ENCODE measurements at regions not wholly inside any gene's neighbourhood (a gene's known extent, or its start where the extent isn't known, plus 50 kb on each side); places are given as distances from the start of the nearest gene placed in this dataset.
"Not testable (repeated sequence)": the region's sequence is repeated elsewhere in the genome, so short reads cannot be mapped to it uniquely, and the experiment has no call there.

DNA sequence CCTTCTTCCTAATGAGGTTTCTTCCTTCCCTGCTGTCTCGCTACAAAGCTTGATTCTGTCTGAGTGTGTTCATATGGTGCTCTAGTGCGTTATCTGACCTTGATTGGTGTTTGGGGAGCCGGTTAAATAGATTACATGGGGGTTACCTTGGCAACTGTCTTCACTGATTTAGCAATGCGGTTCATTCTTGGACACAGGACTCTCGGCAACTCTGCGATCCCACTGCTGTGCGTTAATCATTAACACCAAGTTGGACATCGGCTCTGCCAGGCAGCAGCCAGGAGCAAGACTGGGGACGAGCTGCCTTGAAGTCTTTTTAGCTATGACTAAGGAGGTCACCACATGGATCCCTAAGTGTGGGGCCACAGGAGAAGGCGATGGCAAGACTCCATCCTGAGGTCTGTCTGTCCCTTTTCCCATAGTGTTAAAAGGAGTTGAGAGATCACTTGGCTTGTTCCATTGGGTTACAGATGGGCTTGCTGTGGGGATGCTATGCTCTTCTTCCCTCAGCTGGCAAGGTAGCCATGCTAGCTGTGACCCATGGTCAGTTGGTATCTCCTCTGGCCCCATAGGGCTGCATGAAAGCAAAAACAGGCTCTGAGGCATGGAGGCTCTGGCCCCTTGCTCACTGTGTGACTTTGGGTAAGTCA lies 93.4 kb upstream of the MAMLD1 start (continued):
- TF ChIP-seq, protein P1, sequence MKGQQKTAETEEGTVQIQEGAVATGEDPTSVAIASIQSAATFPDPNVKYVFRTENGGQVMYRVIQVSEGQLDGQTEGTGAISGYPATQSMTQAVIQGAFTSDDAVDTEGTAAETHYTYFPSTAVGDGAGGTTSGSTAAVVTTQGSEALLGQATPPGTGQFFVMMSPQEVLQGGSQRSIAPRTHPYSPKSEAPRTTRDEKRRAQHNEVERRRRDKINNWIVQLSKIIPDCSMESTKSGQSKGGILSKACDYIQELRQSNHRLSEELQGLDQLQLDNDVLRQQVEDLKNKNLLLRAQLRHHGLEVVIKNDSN (IDR thresholded peaks at IDR 0.05; ENCODE audit: borderline replicate concordance, low read depth) = no peak
- peak; percentile 63 for TF ChIP-seq FOXJ3 (CRISPR knock-in tag; IDR thresholded peaks at IDR 0.05)
- TF ChIP-seq, protein P2, sequence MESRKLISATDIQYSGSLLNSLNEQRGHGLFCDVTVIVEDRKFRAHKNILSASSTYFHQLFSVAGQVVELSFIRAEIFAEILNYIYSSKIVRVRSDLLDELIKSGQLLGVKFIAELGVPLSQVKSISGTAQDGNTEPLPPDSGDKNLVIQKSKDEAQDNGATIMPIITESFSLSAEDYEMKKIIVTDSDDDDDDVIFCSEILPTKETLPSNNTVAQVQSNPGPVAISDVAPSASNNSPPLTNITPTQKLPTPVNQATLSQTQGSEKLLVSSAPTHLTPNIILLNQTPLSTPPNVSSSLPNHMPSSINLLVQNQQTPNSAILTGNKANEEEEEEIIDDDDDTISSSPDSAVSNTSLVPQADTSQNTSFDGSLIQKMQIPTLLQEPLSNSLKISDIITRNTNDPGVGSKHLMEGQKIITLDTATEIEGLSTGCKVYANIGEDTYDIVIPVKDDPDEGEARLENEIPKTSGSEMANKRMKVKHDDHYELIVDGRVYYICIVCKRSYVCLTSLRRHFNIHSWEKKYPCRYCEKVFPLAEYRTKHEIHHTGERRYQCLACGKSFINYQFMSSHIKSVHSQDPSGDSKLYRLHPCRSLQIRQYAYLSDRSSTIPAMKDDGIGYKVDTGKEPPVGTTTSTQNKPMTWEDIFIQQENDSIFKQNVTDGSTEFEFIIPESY (IDR thresholded peaks at IDR 0.05; ENCODE audit: borderline replicate concordance, low read depth) = no peak
- TF ChIP-seq CHD2 (IDR thresholded peaks at IDR 0.05; ENCODE audit: low read length, partially characterized antibody) = no peak

DNA sequence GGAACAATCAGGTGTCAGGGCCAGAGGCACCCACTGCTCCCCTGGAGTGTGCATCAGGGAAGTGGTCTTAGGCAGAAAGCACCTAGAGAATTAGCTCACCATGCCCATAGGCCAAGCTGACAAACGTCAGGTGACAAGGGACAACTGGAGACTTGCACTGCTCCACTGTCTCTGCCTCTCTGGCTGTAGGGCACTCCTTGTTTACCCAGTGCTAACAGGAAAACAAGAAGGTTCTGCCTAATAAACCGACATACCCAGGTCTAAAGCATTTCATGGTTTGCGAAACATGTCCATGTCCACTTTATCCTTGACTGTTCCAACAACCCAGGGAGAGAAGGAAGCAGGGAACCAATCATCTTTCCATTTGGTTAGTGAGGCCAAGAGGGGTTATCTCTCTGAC lies 92.5 kb upstream of the MAMLD1 start:
- TF ChIP-seq POLR2AphosphoS5 (IDR thresholded peaks at IDR 0.05; ENCODE audit: low read depth, low read length) (no peak), SIN3A (IDR thresholded peaks at IDR 0.05; ENCODE audit: borderline replicate concordance, low read depth, low read length) (no peak), RAD21 (IDR thresholded peaks at IDR 0.05; ENCODE audit: low read length) (no peak), EP300 (IDR thresholded peaks at IDR 0.05; ENCODE audit: borderline replicate concordance in 1 of 2, low read depth in 1 of 2, low read length in 1 of 2) (no peak), TCF12 (IDR thresholded peaks at IDR 0.05) (no peak), PBX3 (IDR thresholded peaks at IDR 0.05) (no peak), EZH2phosphoT487 (IDR thresholded peaks at IDR 0.05; ENCODE audit: borderline replicate concordance, low read depth) (no peak), USF2 (IDR thresholded peaks at IDR 0.05; ENCODE audit: borderline replicate concordance, low read depth, low read length) (no peak), MXI1 (IDR thresholded peaks at IDR 0.05; ENCODE audit: low read depth, low read length) (no peak), CHD2 (IDR thresholded peaks at IDR 0.05; ENCODE audit: low read length, partially characterized antibody) (no peak), FOXJ3 (CRISPR knock-in tag; IDR thresholded peaks at IDR 0.05) (no peak)
- no peaks in the 10 kb centered on the region for H3F3A ChIP-seq (replicated peaks; ENCODE audit: insufficient read depth)
- no peak overlapping the region for H3K4me2 ChIP-seq
- no peaks in the 10 kb centered on the region for H4K20me1 ChIP-seq (ENCODE audit: insufficient read depth)
- H3K36me3 ChIP-seq (replicated peaks in 1 of 2; ENCODE audit: control insufficient read depth in 1 of 2, insufficient read depth in 2 of 2, low read length in 1 of 2) = no peaks in the 10 kb centered on the region
- no peak for DNase-seq
- no peaks in the 10 kb centered on the region for H3K9me3 ChIP-seq
- ChIA-PET CTCF (no interaction called here), POLR2A (no interaction called here)
- H3K9ac ChIP-seq = no peak overlapping the region
- no peak overlapping the region for H3K4me3 ChIP-seq (ENCODE audit: low read depth in 2 of 2, low read length in 1 of 2)
- no peak overlapping the region for H3K27ac ChIP-seq (ENCODE audit: low read depth in 2 of 2, low read length in 1 of 2)
- no peak overlapping the region for H2AFZ ChIP-seq (ENCODE audit: low read depth)
- peaks cover 0 to 19% of the 10 kb centered on the region in 2 experiments; a peak in 1 of 4 replicates for H3K4me1 ChIP-seq (ENCODE audit: control insufficient read depth in 1 of 2, insufficient read depth in 2 of 2, low read depth in 1 of 2, low read length in 1 of 2)
- no peaks in the 10 kb centered on the region for H3K79me2 ChIP-seq (ENCODE audit: insufficient read depth)
- 49% methylated on average over 3 of the region's 3 CpGs for whole genome bisulfite sequencing (ENCODE audit: low lambda C conversion rate)
- H3K27me3 ChIP-seq (ENCODE audit: insufficient read depth) = no peaks in the 10 kb centered on the region
- no peaks in the 10 kb centered on the region for H3K9me2 ChIP-seq

- H3F3A ChIP-seq (replicated peaks; ENCODE audit: insufficient read depth); H3K9me3 ChIP-seq; H3K36me3 ChIP-seq (replicated peaks in 1 of 2; ENCODE audit: control insufficient read depth in 1 of 2, insufficient read depth in 2 of 2, low read length in 1 of 2); H3K9me2 ChIP-seq; H3K79me2 ChIP-seq (ENCODE audit: insufficient read depth); H2AFZ ChIP-seq (ENCODE audit: low read depth); POLR2A ChIA-PET; CTCF ChIA-PET; DNase-seq; H3K27me3 ChIP-seq (ENCODE audit: insufficient read depth); H3K27ac ChIP-seq (ENCODE audit: low read depth in 2 of 2, low read length in 1 of 2); H3K9ac ChIP-seq; H4K20me1 ChIP-seq (ENCODE audit: insufficient read depth); H3K4me2 ChIP-seq; H3K4me3 ChIP-seq (ENCODE audit: low read depth in 2 of 2, low read length in 1 of 2): not testable (repeated sequence)
- peaks cover 0 to 16% of the 10 kb centered on the region in 2 experiments; a peak in 1 of 4 replicates for H3K4me1 ChIP-seq (ENCODE audit: control insufficient read depth in 1 of 2, insufficient read depth in 2 of 2, low read depth in 1 of 2, low read length in 1 of 2)
- 23% methylated on average over 4 of the region's 4 CpGs for WGBS (ENCODE audit: low lambda C conversion rate)
Measured at GRCh38 chrX:150273575-150274294, 89.4 kb upstream of the MAMLD1 start.
